Ectodermal cell (in vitro differentiated cells): ENCODE measurements at regions not wholly inside any gene's neighbourhood (a gene's known extent, or its start where the extent isn't known, plus 50 kb on each side); places are given as distances from the start of the nearest gene placed in this dataset.

Experiments
- H3K27ac ChIP-seq: 2 replicates; pipeline ENCODE4 v1.7.0; 2013; ENCODE audit warnings: mild to moderate bottlenecking, low read depth, low read length; ENCODE audit not compliant: insufficient read depth, poor library complexity, severe bottlenecking
- H3K27me3 ChIP-seq: 2 replicates; pipeline ENCODE4 v1.7.0; 2013; ENCODE audit warnings: mild to moderate bottlenecking, low read length; ENCODE audit not compliant: insufficient read depth, control insufficient read depth, poor library complexity, severe bottlenecking
- H3K36me3 ChIP-seq: one replicate; pipeline ENCODE4 v1.7.0; 2013; ENCODE audit warnings: low read length; ENCODE audit not compliant: control insufficient read depth, insufficient read depth
- H3K4me1 ChIP-seq: one replicate; pipeline ENCODE4 v1.7.0; 2013; ENCODE audit warnings: low read length; ENCODE audit not compliant: control insufficient read depth, insufficient read depth
- H3K4me3 ChIP-seq: 2 replicates; pipeline ENCODE4 v1.7.0; 2013; ENCODE audit warnings: low read depth, low read length, control low read depth; ENCODE audit not compliant: insufficient read depth
- H3K9me3 ChIP-seq: 2 replicates; pipeline ENCODE4 v1.7.0; 2013; ENCODE audit warnings: mild to moderate bottlenecking, low read length, moderate library complexity; ENCODE audit not compliant: control insufficient read depth
- WGBS, 2 experiments: methylation state at CpG; one replicate each; pipeline ENCODE4 v1.1.7; 2013; ENCODE audit warnings: missing lambda C conversion rate in 2 of 2; 5-methylcytosine and 5-hydroxymethylcytosine counted together

GRCh38 chr5:27252911-27253310, 214.5 kb upstream of the CDH9 start:
- Histone ChIP-seq H3K27ac (no peak overlapping the region), H3K9me3 (no peaks in the 10 kb centered on the region), H3K4me1 (no peaks in the 10 kb centered on the region), H3K4me3 (no peak overlapping the region), H3K27me3 (no peaks in the 10 kb centered on the region), H3K36me3 (no peaks in the 10 kb centered on the region)
- WGBS, 2 experiments, result 91 to 92% methylated on average over 2 of the region's 2 CpGs

- 71 to 73% methylated on average over 2 of the region's 2 CpGs for WGBS, 2 experiments
- no peaks in the 10 kb centered on the region for H3K9me3 ChIP-seq
- no peak overlapping the region for H3K27ac ChIP-seq
- no peaks in the 10 kb centered on the region for H3K36me3 ChIP-seq
- no peak overlapping the region for H3K4me3 ChIP-seq
- no peaks in the 10 kb centered on the region for H3K4me1 ChIP-seq
- H3K27me3 ChIP-seq, result no peaks in the 10 kb centered on the region
Measured at GRCh38 chr5:27242258-27242626, 203.9 kb upstream of the CDH9 start.

GRCh38 chr5:27241564-27242257, 203.3 kb upstream of the CDH9 start:
- Histone ChIP-seq H3K27ac (no peak overlapping the region), H3K4me1 (no peaks in the 10 kb centered on the region), H3K36me3 (no peaks in the 10 kb centered on the region), H3K27me3 (no peaks in the 10 kb centered on the region), H3K9me3 (no peaks in the 10 kb centered on the region), H3K4me3 (no peak overlapping the region)
- WGBS, 2 experiments, result 85 to 94% methylated on average over 4 to 5 of the region's 5 CpGs

GRCh38 chr5:27240791-27241190, 202.4 kb upstream of the CDH9 start:
- 84 to 100% methylated on average over 1 to 2 of the region's 2 CpGs for WGBS, 2 experiments

GRCh38 chr5:27234916-27235315, 196.5 kb upstream of the CDH9 start:
- H3K4me3 ChIP-seq, result no peak overlapping the region
- H3K4me1 ChIP-seq, result no peaks in the 10 kb centered on the region
- no peaks in the 10 kb centered on the region for H3K27me3 ChIP-seq
- no peaks in the 10 kb centered on the region for H3K9me3 ChIP-seq
- 90 to 96% methylated on average over 2 of the region's 2 CpGs for WGBS, 2 experiments
- H3K36me3 ChIP-seq, result no peaks in the 10 kb centered on the region
- no peak overlapping the region for H3K27ac ChIP-seq

More at GRCh38 chr5:27240791-27241190, 202.4 kb upstream of the CDH9 start:
- no peak overlapping the region for H3K4me3 ChIP-seq
- no peaks in the 10 kb centered on the region for H3K4me1 ChIP-seq
- H3K27me3 ChIP-seq, result no peaks in the 10 kb centered on the region
- H3K27ac ChIP-seq, result no peak overlapping the region
- no peaks in the 10 kb centered on the region for H3K9me3 ChIP-seq
- H3K36me3 ChIP-seq, result no peaks in the 10 kb centered on the region

GRCh38 chr5:27221410-27221809, 183.0 kb upstream of the CDH9 start:
- Histone ChIP-seq H3K9me3 (no peaks in the 10 kb centered on the region), H3K36me3 (no peaks in the 10 kb centered on the region), H3K4me3 (no peak overlapping the region), H3K27ac (no peak overlapping the region), H3K27me3 (no peaks in the 10 kb centered on the region), H3K4me1 (no peaks in the 10 kb centered on the region)
- no CpG with 5 or more reads among the region's 1 CpG for WGBS, 2 experiments

GRCh38 chr5:27220752-27221151, 182.4 kb upstream of the CDH9 start:
- Histone ChIP-seq H3K4me3 (no peak overlapping the region), H3K36me3 (no peaks in the 10 kb centered on the region), H3K27ac (no peak overlapping the region), H3K27me3 (no peaks in the 10 kb centered on the region), H3K9me3 (no peaks in the 10 kb centered on the region), H3K4me1 (no peaks in the 10 kb centered on the region)
- WGBS, 2 experiments, result 94 to 99% methylated on average over 3 to 4 of the region's 4 CpGs

GRCh38 chr5:27217977-27218376, 179.6 kb upstream of the CDH9 start:
- Histone ChIP-seq H3K4me3 (no peak overlapping the region), H3K27me3 (no peaks in the 10 kb centered on the region), H3K4me1 (no peaks in the 10 kb centered on the region), H3K9me3 (no peaks in the 10 kb centered on the region), H3K27ac (no peak overlapping the region), H3K36me3 (no peaks in the 10 kb centered on the region)
- 92 to 96% methylated on average over 5 to 7 of the region's 7 CpGs for WGBS, 2 experiments

- 88 to 90% methylated on average over 15 of the region's 15 CpGs for WGBS, 2 experiments
- H3K27ac ChIP-seq, result no peak overlapping the region
Measured at GRCh38 chr5:27217155-27217956, 179.0 kb upstream of the CDH9 start.

GRCh38 chr5:27216367-27216950, 178.1 kb upstream of the CDH9 start:
- WGBS, 2 experiments, result 96 to 98% methylated on average over 3 of the region's 3 CpGs

More at GRCh38 chr5:27217155-27217956, 179.0 kb upstream of the CDH9 start:
- no peak overlapping the region for H3K4me3 ChIP-seq
- no peaks in the 10 kb centered on the region for H3K4me1 ChIP-seq
- no peaks in the 10 kb centered on the region for H3K27me3 ChIP-seq
- no peaks in the 10 kb centered on the region for H3K36me3 ChIP-seq
- H3K9me3 ChIP-seq, result no peaks in the 10 kb centered on the region

More at GRCh38 chr5:27216367-27216950, 178.1 kb upstream of the CDH9 start:
- Histone ChIP-seq H3K4me3 (no peak overlapping the region), H3K9me3 (no peaks in the 10 kb centered on the region), H3K27ac (no peak overlapping the region), H3K27me3 (no peaks in the 10 kb centered on the region), H3K4me1 (no peaks in the 10 kb centered on the region), H3K36me3 (no peaks in the 10 kb centered on the region)
